ENCODE measurements at regions not wholly inside any gene's neighbourhood (a gene's known extent, or its start where the extent isn't known, plus 50 kb on each side); places are given as distances from the start of the nearest gene placed in this dataset.

- TF ChIP-seq ZBTB7A (IDR thresholded peaks at IDR 0.05; ENCODE audit: low read depth) (no peak), RAD21 (IDR thresholded peaks at IDR 0.05; ENCODE audit: low read depth) (no peak), REST (IDR thresholded peaks at IDR 0.05; ENCODE audit: low read depth) (no peak), EGR1 (IDR thresholded peaks at IDR 0.05) (no peak)
Observed at GRCh38 chr4:156084373-156084772, 130.7 kb upstream of the CTSO start.

Data from Ishikawa (cell line).